Effector CD8-positive, alpha-beta T cell (primary cell): ENCODE measurements at regions not wholly inside any gene's neighbourhood (a gene's known extent, or its start where the extent isn't known, plus 50 kb on each side); places are given as distances from the start of the nearest gene placed in this dataset.
A peak's percentile ranks its signal among the peaks of the same experiment; 100 is the strongest.
"Not testable (repeated sequence)": the region's sequence is repeated elsewhere in the genome, so short reads cannot be mapped to it uniquely, and the experiment has no call there.

Source experiments
- DNase-seq: peaks from one replicate; lab custom pipeline; 2025; lab: John Stamatoyannopoulos, UW

GRCh38 chr22:49525801-49526535 lies 301.7 kb downstream of the BRD1 start:
- DNase-seq, result no peak

- DNase-seq, result no peak
These were observed 302.3 kb downstream of the BRD1 start for GRCh38 chr22:49525360-49525759.

GRCh38 chr22:49524362-49524761 lies 303.3 kb downstream of the BRD1 start:
- DNase-seq, result no peak

GRCh38 chr22:49523374-49524008 lies 304.2 kb downstream of the BRD1 start:
- no peak for DNase-seq

GRCh38 chr22:49522582-49523373 lies 304.9 kb downstream of the BRD1 start:
- no peak for DNase-seq

DNA sequence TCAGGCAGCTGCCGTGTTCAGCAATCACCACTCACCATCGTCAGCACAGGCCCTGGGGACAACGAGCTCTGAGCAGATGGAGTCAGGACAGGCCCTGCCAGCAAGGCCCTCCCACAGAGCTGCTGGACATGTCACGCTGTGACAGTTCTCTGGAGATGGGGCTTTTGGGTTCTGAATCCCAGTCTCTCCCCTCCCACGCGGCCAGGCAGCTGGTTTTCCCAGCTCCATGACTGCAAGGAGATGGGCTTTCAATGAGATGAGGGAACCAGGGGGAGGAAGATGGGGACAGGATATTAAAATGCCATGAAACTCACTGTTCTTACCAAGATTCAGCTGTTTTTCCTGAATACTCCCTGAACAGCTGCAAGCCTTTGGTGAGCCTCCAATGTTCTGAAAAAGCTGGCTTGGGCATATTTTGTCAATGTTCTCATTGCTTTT lies 305.9 kb downstream of the BRD1 start:
- DNase-seq, result no peak

DNA sequence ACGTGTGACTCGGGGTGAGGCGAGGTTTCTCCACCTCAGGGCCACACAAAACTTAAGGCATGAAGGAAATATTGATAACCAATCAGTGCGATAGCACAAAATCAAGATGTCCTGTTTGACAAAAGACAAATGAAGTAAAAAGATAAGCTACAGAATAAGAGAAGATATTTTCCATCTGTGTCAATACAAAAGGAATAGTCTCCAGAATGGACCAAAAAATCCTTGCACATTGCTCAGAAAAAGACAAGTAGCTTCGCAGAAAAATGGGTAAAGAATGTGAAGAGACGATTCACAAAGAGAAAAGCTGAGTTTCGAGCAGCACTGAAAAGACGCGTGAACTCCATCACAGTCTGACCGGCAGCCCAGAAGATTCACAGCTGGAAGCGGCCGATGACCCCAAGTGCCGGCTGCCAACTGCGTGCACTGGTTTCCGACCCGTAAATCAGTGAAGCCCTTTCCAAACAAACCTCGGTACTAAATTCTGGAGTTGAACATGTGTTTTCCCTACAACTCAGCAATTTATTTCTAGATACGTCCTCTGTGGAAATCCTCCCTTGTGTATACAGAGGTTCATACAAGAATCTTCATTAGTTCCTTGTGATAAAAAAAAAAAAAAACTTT lies 308.4 kb downstream of the BRD1 start:
- no peak for DNase-seq

DNA sequence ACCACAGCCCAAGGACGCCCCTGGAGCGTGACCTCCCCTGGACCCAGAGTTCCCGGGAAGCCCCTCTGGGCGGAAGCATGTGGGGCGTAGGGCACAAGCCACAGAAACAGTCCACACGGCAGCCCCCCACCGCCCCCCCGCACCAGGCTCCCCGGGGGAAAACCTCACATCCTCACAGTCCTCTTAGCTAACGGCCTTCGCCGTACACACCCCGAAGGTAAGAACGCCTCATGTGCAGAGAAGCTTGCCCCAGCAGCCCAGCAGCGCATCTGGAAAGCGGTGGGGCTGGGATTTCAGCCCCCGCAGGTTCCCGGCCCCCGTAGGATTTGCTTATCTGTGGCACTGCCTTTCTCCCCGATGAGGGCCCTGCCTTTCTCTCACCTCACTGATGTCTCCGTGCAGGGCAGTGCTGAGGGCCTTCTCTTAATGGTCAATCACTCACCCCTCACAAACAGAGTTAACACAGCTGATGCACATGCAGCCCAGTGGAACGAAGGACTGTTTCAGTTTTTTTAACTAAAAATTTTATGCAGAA lies 309.2 kb downstream of the BRD1 start:
- no peak for DNase-seq

GRCh38 chr22:49517667-49518185 lies 309.9 kb downstream of the BRD1 start:
- no peak for DNase-seq

DNA sequence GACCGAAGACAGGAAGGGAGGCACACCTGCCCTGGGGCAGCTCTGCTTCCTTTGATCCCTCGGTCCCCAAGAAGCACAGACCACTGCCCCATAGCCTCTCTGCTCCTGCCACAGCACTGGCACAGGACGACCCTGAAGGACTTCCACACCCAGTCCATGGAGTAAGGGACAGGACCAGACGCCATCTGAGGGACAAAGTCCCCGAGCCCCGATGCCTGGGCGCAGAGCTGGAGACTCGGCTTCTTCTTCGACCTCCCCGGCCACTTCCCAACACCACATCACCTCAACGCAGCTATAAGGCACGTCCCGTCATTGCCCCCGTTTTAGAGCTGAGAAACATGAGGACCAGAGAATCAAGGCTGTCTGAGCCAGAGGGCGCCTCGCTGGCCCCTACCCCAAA lies 310.5 kb downstream of the BRD1 start:
- DNase-seq, result peak; percentile 29

GRCh38 chr22:49515475-49515874 lies 312.2 kb downstream of the BRD1 start:
- no peak for DNase-seq

DNA sequence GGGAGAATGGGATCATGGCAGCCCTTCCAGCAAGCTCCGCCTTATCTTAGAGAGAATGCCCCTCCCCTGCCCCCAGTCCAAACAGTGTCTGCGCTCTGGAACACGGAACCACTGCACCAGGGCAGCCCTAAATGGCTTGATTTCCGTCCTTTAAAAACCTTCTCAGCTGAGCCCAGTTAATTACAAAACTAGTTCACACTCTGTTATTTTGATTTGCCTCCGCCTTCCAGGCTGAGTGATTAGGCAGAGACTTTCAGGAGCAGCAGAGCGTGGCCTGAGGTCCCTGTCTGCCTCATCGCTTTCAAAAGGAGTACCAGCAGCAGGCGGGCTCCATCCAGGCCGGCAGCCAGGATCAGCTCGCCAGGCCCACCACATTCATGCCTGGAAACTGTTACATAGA lies 313.0 kb downstream of the BRD1 start:
- DNase-seq, result no peak

DNA sequence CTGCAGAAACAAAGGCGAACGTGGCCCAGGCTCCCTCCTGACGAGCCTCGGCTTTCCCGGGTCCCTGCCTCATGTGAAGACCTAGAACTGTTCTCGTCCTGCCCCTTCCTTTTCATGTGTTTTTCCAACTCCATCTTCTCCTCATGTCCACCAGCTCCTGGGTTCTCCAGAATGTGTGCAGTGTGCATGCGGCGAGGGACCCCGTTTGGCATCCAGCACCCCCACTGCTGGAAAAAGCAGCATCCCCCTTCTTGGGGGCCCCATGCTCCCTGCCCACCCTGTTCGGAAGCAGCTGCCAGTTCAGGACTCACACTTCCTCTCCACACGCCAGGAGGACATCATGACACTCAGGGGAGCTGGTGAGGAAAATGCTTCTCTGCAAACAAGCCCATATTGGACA lies 313.5 kb downstream of the BRD1 start:
- no peak for DNase-seq

- DNase-seq, result no peak
These were observed 314.3 kb downstream of the BRD1 start for GRCh38 chr22:49513358-49513851.

DNA sequence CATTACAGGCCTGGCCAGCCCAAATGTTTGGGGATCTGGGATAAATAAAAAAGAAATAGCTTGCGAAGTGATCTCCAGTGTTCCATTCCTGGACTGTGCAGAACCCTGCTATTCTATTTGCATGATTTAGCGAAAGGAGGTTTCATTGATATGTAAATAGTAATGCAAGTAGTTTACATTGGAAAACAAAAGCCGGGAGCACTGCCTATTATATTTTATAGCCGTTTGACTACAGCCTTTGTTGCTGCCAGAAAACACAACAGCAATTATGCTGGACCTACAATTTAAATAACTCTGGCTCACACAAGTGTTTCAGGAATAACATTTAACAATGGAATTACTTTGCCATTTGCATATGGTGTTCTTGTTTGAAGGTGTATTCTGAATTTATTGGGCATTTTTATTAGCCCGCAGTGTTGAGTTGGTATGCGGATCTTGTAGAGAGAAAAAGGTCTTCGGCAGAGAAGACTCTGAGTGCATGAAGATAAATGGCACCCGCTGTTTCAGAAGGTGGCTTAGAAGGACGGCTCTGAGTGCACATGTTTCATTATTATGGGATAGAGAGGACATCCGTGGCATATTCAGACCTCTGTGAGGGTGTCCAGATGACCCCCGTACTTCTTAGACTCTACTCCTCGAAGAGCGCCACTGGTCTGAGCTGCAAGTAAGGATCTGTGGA lies 315.0 kb downstream of the BRD1 start:
- no peak for DNase-seq

DNA sequence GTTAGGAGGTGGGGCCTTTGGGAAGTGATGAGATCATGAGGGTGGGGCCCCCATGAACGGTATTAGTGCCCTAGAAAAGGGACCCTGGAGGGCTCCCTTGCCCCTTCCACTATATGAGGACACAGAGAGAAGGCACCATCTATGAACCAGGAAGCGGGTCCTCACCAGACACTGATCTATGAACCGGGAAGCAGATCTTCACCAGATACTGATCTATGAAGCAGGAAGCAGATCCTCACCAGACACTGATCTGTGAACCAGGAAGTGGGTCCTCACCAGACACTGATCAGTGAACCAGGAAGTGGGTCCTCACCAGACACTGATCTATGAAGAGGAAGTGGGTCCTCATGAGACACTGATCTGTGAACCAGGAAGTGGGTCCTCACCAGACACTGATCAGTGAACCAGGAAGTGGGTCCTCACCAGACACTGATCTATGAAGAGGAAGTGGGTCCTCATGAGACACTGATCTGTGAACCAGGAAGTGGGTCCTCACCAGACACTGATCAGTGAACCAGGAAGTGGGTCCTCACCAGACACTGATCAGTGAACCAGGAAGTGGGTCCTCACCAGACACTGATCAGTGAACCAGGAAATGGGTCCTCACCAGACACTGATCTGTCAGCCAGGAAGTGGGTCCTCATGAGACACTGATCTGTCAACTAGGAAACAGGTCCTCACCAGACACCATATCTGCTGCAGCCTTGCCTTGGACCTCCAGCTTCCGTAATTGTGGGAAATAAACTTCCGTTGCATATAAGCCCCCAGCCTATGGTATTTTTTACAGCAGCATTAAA lies 316.1 kb downstream of the BRD1 start:
- not testable (repeated sequence) for DNase-seq

- no peak for DNase-seq
These were observed 317.0 kb downstream of the BRD1 start for GRCh38 chr22:49510718-49511117.

DNA sequence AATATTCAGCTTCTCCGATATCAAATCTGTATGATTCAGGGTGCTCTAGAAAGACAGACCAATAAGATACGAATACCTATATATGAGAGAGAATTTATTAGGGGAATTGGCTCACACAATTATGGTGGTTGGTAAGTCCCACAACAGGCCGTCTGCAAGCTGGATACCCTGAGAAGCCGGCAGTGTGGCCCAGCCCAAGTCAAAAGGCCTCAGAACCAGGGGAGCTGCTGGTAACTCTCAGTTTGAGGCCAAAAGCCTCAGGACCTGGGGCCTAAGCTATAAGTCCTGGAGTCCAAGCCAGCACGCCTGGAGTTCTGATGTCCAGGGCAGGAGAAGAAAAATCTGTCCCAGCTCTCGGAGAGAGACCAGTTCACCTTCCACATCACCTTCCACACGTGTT lies 318.7 kb downstream of the BRD1 start:
- DNase-seq, result no peak

- DNase-seq, result no peak
These were observed 319.1 kb downstream of the BRD1 start for GRCh38 chr22:49508561-49508960.

DNA sequence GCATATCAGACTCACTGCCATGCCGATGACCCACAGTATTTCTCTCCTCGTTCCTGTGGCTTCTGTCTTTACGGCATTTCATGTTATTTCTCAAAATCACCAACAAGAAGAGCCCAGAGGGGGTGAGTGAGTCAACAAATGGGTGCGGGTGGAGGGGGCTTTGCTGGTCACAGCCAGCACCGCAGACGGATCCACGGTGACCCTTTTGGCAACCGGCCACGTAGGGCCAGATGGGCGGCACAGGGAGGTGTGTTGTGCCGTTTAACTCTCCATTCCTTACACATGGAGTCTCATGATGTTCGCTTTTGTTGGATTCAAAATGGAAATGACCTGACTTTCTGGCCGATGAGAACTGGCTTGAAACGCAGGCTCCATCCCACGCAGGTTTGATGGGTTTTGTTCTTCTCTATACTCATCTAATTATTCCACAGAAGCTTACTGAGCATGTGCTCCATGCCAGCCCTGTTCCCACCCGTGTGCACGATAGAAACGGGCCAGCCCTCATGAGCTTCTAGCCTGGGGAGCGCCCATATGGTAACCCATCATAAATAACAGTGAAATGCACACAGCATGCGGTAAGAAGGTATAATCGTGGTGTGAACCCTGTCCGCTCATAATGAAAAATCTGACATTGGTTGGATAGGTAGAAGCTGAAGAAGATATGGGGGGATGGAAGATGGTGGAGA lies 319.9 kb downstream of the BRD1 start:
- no peak for DNase-seq
